GM10248 (cell line): ENCODE measurements at regions not wholly inside any gene's neighbourhood (a gene's known extent, or its start where the extent isn't known, plus 50 kb on each side); places are given as distances from the start of the nearest gene placed in this dataset.

Experiments
- CTCF ChIA-PET: fragments of 300-600 bp; sonication (Branson Sonifier 250); formaldehyde crosslinking; extraction: SDS; loops from one replicate; lab custom pipeline; 2021; ENCODE audit warnings: antibody characterized with exemption; lab: Yijun Ruan, JAX
- POLR2A ChIA-PET: fragments of 350-650 bp; sonication (Branson Sonifier 250); formaldehyde crosslinking; extraction: SDS; loops from one replicate; lab custom pipeline; 2020; ENCODE audit warnings: antibody characterized with exemption; lab: Yijun Ruan, JAX
- DNase-seq: peaks from one replicate; pipeline ENCODE4 v3.0.0; 2012; ENCODE audit errors: extremely low spot score
- TF ChIP-seq, protein P1 (sequence below): IDR thresholded peaks from 2 replicates; pipeline ENCODE4 v1.5.1; 2012; ENCODE audit warnings: mild to moderate bottlenecking, low read depth; ENCODE audit errors: extremely low read depth, missing control alignments, control extremely low read depth

DNA sequence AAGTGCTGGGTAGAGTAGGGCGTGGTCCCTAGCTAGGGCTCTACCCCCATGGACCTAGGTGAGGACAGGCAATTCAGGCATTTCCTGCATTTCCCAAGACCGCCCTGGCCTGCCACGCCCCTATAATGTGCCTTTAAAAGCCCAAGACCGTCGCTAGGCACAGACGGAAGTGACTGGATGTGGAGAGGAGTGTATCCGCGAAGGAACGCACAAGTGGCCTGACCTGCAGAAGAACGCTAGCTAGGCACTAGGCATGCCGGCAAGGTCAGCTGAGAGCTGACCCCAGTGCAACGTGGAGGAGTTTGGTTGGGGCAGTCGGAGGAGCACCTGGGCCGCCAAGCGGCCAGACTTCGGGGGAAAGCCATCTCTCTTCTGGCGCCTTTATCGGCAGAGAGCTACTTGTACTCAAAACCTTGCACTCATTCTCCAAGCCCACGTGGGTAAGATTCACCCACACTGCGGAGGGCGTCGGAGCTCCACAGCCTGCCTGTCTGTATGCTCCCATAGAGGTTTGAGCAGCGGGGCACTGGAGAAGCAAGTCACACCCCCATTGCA is 370.0 kb downstream of the FGF9 start:
- ChIA-PET CTCF (interaction anchor here (1.0 kb wide), 1 partner anchor 21 kb away, joined by 3 read pairs; no protein-coding TSS in a partner anchor), POLR2A (no interaction called here)
- peak; percentile 20 for DNase-seq
- TF ChIP-seq, protein P1, sequence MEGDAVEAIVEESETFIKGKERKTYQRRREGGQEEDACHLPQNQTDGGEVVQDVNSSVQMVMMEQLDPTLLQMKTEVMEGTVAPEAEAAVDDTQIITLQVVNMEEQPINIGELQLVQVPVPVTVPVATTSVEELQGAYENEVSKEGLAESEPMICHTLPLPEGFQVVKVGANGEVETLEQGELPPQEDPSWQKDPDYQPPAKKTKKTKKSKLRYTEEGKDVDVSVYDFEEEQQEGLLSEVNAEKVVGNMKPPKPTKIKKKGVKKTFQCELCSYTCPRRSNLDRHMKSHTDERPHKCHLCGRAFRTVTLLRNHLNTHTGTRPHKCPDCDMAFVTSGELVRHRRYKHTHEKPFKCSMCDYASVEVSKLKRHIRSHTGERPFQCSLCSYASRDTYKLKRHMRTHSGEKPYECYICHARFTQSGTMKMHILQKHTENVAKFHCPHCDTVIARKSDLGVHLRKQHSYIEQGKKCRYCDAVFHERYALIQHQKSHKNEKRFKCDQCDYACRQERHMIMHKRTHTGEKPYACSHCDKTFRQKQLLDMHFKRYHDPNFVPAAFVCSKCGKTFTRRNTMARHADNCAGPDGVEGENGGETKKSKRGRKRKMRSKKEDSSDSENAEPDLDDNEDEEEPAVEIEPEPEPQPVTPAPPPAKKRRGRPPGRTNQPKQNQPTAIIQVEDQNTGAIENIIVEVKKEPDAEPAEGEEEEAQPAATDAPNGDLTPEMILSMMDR, result no peak

DNA sequence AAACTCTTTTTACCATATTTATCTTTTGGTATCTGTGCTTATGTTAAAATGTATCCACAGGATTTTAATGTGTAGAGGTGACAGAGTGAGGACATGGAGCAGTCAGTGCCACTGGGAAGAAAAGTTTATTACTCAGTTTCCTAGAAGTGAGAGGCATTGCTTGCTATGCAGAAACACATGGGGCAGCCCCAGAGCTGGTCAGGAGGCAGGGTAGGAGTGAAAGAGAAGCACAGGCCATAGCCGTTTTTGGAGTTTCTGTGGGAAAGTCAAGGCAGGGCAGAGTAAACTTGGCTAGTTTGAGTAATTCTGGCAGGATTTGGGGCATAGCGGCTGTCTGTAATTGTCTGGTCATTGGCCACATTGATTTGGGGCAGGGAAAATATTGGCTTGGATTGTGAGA is 370.9 kb downstream of the FGF9 start:
- ChIA-PET CTCF (no interaction called here), POLR2A (no interaction called here)
- DNase-seq, result no peak
- TF ChIP-seq, protein P1, result no peak

DNA sequence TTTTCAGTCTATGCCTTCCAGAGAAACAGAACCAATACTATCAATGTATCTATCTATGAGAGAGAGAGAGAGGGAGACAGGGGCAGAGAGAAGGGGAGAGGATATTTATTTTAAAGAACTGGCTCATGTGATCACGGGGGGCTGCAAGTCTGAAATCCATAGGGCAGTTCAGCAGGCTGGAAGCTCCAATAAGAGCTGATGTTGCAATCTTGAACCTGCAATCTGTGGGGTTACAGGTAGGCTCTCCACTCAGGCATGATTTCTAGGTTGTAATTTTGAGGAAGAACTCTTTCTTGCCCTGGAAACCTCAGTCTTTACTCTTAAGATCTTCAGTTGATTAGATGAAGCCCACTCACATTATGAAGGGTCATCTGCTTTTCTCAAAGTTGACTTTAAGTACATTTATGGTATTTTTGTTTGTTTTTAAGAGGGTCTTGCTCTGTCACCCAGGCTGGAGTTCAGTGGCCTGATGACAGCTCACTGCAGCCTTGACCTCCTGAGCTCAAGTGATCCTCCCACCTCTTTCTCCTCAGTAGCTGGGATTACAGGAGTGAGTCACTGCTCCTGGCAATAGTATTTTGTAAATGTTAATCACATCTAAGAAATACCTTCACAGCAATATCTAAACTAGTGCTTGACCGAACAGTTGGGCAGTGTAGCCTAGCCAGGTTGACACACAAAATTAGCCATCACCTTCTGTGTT is 376.4 kb downstream of the FGF9 start:
- ChIA-PET CTCF (interaction anchor here (0.7 kb wide), 1 partner anchor 12 kb away, joined by 3 read pairs; no protein-coding TSS in a partner anchor), POLR2A (no interaction called here)
- no peak for DNase-seq
- TF ChIP-seq, protein P1, result no peak

DNA sequence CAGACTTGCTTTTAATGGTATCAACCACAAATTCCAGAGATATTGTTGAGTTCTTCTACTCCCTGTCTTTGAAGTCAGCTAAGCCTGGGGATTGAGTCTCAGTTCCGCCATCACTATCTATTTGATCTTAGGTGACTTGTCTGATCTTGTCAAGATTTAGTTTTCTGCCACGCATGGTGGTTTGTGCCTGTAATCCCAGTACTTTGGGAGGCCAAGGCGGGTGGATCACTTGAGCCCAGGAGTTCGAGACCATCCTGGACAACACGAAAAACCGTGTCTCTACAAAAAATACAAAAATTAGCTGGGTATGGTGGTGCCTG is 376.9 kb downstream of the FGF9 start:
- TF ChIP-seq, protein P1, result no peak
- ChIA-PET CTCF (interaction anchor here (1.1 kb wide), 1 partner anchor 24 kb away, joined by 3 read pairs; no protein-coding TSS in a partner anchor), POLR2A (no interaction called here)
- no peak for DNase-seq

GRCh38 chr13:22049384-22049783 is 378.5 kb downstream of the FGF9 start:
- DNase-seq, result no peak
- ChIA-PET CTCF (interaction anchor here (0.7 to 2.4 kb wide), 5 partner anchors 10 to 136 kb away, joined by 3 to 10 read pairs (median 6); no protein-coding TSS in a partner anchor), POLR2A (no interaction called here)
- TF ChIP-seq, protein P1, result no peak

DNA sequence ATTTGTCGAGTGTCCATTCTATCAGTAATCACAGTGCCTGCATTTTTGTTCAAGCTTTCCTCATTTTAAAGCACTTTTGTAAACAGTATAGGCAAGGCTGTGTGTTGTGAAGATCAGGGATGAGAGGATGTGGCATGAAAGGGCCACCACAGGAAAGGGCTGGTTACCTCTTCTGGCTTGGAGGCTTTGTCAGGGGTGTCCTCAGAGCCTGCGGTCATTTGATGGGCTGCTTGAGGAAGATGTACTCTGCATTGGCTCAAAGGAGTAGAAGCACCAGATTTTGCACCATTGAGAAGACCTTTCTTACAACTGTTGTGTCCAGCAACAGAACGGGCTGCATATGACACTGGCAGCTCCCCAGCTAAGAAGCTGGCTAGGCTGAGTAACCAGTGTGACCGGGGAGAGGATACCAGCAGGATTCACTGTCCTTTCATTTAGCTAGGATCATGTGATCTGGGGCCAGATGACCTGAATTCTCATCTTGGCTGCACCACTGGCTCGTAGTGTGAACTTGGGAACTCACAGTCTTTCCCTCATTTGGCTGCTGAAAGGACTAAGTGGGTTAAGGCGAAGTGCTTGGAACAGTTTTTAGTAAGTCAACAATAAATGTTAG is 380.2 kb downstream of the FGF9 start:
- POLR2A ChIA-PET, result no interaction called here
- no peak for DNase-seq
- TF ChIP-seq, protein P1, result no peak
- CTCF ChIA-PET, result no interaction called here
